ENCODE measurements at regions not wholly inside any gene's neighbourhood (a gene's known extent, or its start where the extent isn't known, plus 50 kb on each side); places are given as distances from the start of the nearest gene placed in this dataset.

DNA sequence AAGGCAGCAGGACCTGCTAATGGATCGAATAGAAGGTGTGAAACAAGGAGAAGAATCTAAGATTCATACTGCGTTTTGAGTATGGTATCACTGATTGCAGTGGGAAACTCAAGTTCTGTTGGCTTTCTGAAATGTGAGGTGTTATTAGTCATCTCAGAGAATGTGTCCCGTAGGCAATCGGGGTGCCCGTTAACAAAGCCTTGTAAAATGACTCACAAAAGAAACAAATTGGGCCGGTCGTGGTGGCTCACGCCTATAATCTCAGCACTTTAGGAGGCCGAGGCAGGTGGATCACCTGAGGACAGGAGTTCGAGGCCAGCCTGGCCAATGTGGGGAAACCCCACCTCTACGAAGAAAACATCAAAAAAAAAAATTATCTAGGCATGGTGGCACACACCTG lies 118.2 kb upstream of the C7orf33 start:
- TF ChIP-seq TAF1 (IDR thresholded peaks at IDR 0.05; ENCODE audit: borderline replicate concordance, low read depth, low read length) = no peak
- TF ChIP-seq POLR2A (IDR thresholded peaks at IDR 0.05; ENCODE audit: low read depth, low read length) = no peak
- TF ChIP-seq POLR2AphosphoS5 (IDR thresholded peaks at IDR 0.05; ENCODE audit: low read depth, low read length) = no peak
- no peak for FAIRE-seq
- DNase-seq (ENCODE audit: insufficient read length) = no peak

- FAIRE-seq (no peak), DNase-seq (ENCODE audit: insufficient read length) (no peak)
- TF ChIP-seq POLR2AphosphoS5 (IDR thresholded peaks at IDR 0.05; ENCODE audit: low read depth, low read length) (no peak), TAF1 (IDR thresholded peaks at IDR 0.05; ENCODE audit: borderline replicate concordance, low read depth, low read length) (no peak), POLR2A (IDR thresholded peaks at IDR 0.05; ENCODE audit: low read depth, low read length) (no peak)
These were observed 116.7 kb upstream of the C7orf33 start for GRCh38 chr7:148473703-148474480.

- no peak for TF ChIP-seq POLR2AphosphoS5 (IDR thresholded peaks at IDR 0.05; ENCODE audit: low read depth, low read length)
- TF ChIP-seq POLR2A (IDR thresholded peaks at IDR 0.05; ENCODE audit: low read depth, low read length) = no peak
- no peak for TF ChIP-seq TAF1 (IDR thresholded peaks at IDR 0.05; ENCODE audit: borderline replicate concordance, low read depth, low read length)
- no peak for FAIRE-seq
These were observed 116.0 kb upstream of the C7orf33 start for GRCh38 chr7:148474481-148475025.

DNA sequence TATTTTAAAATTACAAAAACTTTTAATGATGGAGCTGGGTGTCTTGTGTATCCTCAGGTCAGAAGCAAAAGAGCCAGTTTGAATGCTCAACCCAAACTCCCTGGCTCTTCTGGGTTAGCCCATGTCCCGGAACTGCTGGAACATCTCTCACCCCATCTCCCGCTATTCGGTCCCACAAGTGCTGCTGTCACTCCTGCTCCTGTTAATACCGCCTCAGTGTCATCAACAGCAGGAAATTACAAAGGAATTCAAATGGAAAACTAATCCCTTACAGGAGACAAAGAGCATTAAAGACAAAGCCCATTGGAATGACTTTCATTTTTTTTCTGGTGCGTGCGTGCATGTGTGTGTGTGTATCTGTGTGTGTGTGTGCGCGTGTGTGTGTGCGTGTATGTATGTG lies 112.0 kb upstream of the C7orf33 start:
- TF ChIP-seq POLR2A (IDR thresholded peaks at IDR 0.05; ENCODE audit: low read depth, low read length) (no peak), POLR2AphosphoS5 (IDR thresholded peaks at IDR 0.05; ENCODE audit: low read depth, low read length) (no peak), TAF1 (IDR thresholded peaks at IDR 0.05; ENCODE audit: borderline replicate concordance, low read depth, low read length) (no peak)
- FAIRE-seq (no peak), DNase-seq (ENCODE audit: insufficient read length) (no peak)

More at GRCh38 chr7:148474481-148475025, 116.0 kb upstream of the C7orf33 start:
- no peak for DNase-seq (ENCODE audit: insufficient read length)

DNA sequence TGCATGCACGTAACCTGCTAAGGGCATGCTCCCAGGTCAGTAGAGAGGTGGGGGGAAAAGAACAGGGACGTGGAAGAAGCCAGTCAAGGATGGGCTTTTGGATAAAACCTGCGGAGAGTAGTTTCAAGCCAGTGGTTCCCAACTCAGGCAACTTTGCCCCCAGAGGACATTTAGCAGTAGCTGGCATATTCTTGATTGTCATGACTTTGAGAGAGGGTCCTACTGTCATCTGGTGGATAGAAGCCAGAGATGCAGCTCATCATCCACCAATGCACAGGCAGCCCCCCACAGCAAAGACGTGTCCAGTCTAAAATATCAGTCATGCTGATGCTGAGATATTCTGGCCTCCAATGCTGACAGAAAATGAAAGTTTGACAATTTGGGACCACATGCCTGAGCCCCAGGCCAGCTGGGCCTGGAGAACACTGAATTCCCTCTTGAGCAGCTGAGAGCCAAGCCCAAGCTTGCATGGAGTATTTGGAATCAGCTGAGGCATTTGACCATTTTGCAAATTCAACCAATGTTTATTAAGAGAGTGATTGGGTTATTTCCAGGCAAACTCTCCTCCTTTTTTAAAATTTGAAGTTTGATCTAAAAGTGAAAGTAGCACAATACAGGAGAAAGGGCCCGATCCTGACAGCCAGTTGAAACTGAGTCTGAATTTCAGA lies 110.0 kb upstream of the C7orf33 start:
- FAIRE-seq (no peak), DNase-seq (ENCODE audit: insufficient read length) (no peak)
- TF ChIP-seq TAF1 (IDR thresholded peaks at IDR 0.05; ENCODE audit: borderline replicate concordance, low read depth, low read length) (no peak), POLR2A (IDR thresholded peaks at IDR 0.05; ENCODE audit: low read depth, low read length) (no peak), POLR2AphosphoS5 (IDR thresholded peaks at IDR 0.05; ENCODE audit: low read depth, low read length) (no peak)

- FAIRE-seq = no peak
- no peak for DNase-seq (ENCODE audit: insufficient read length)
- TF ChIP-seq POLR2AphosphoS5 (IDR thresholded peaks at IDR 0.05; ENCODE audit: low read depth, low read length) (no peak), TAF1 (IDR thresholded peaks at IDR 0.05; ENCODE audit: borderline replicate concordance, low read depth, low read length) (no peak), POLR2A (IDR thresholded peaks at IDR 0.05; ENCODE audit: low read depth, low read length) (no peak)
These were observed 109.4 kb upstream of the C7orf33 start for GRCh38 chr7:148481147-148481526.

GRCh38 chr7:148481971-148482626 lies 108.5 kb upstream of the C7orf33 start:
- FAIRE-seq (no peak), DNase-seq (ENCODE audit: insufficient read length) (no peak)
- TF ChIP-seq POLR2A (IDR thresholded peaks at IDR 0.05; ENCODE audit: low read depth, low read length) (no peak), POLR2AphosphoS5 (IDR thresholded peaks at IDR 0.05; ENCODE audit: low read depth, low read length) (no peak)

DNA sequence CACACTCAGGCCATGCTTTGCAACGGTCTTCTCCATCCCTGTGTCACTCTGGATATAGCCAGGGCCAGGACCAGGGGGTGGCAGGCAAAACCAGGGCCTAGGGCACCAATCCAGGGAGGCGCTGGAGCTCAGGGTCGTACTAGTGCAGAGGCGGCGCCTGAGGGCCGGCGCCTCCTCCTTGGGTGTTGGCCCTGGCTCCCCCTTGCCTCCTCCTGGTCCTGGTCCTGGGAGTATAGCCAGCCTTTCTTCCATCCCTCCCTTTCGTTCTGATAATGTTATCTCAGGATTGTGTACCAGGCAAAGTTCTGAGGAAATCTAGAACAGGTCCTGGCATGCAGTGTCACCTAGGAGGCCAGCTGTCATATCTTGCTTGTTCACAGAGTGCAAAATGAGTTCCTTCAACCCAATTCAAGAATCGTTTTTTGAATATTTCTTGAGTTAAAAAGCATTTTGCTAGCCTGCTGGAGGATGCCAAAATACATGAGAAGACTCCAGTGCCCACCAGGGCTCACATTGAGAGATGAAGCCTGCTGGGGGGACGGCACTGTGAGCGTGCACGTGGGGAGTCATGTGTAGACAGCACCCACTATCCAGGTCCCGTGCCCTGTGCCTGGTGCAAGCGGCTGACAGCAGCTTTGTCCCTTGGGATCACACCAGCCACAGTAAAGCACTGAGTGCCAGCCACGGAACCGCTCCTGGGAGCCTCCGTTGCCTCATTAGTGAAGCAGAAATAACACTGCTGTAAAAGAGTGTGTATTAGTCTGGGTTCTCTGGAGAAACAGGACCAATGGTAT lies 106.9 kb upstream of the C7orf33 start:
- no peak for DNase-seq (ENCODE audit: insufficient read length)
- TF ChIP-seq TAF1 (IDR thresholded peaks at IDR 0.05; ENCODE audit: borderline replicate concordance, low read depth, low read length) = no peak
- TF ChIP-seq POLR2A (IDR thresholded peaks at IDR 0.05; ENCODE audit: low read depth, low read length) = no peak
- TF ChIP-seq POLR2AphosphoS5 (IDR thresholded peaks at IDR 0.05; ENCODE audit: low read depth, low read length) = no peak
- FAIRE-seq = no peak

- TF ChIP-seq POLR2AphosphoS5 (IDR thresholded peaks at IDR 0.05; ENCODE audit: low read depth, low read length) = no peak
- TF ChIP-seq POLR2A (IDR thresholded peaks at IDR 0.05; ENCODE audit: low read depth, low read length) = no peak
- no peak for TF ChIP-seq TAF1 (IDR thresholded peaks at IDR 0.05; ENCODE audit: borderline replicate concordance, low read depth, low read length)
- no peak for FAIRE-seq
- DNase-seq (ENCODE audit: insufficient read length) = no peak
These were observed 106.1 kb upstream of the C7orf33 start for GRCh38 chr7:148484486-148484885.

GRCh38 chr7:148485618-148486017 lies 104.9 kb upstream of the C7orf33 start:
- FAIRE-seq (no peak), DNase-seq (ENCODE audit: insufficient read length) (no peak)
- no peak for TF ChIP-seq POLR2AphosphoS5 (IDR thresholded peaks at IDR 0.05; ENCODE audit: low read depth, low read length)

DNA sequence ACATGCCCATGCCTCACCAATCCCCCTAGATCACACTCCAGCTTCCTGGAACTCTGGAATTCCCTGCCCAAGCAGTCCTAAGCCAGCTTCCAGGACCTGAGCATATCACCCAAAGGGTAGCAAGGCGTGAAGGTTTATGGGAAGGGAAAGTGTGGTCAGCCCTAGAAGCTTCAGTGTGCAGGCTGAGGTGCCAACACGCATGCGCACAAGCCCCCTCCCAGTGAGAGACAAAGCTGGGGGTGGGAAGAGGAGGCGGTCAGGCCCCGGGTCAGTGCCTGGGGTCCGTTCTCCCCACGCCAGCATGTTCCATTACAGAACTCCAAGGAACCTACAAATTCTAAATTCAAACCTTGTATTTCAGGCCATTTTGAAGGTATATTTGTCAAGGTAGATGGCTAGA lies 103.6 kb upstream of the C7orf33 start:
- no peak for FAIRE-seq
- no peak for DNase-seq (ENCODE audit: insufficient read length)
- no peak for TF ChIP-seq POLR2AphosphoS5 (IDR thresholded peaks at IDR 0.05; ENCODE audit: low read depth, low read length)
- TF ChIP-seq POLR2A (IDR thresholded peaks at IDR 0.05; ENCODE audit: low read depth, low read length) = no peak
- no peak for TF ChIP-seq TAF1 (IDR thresholded peaks at IDR 0.05; ENCODE audit: borderline replicate concordance, low read depth, low read length)
